ENCODE measurements at regions not wholly inside any gene's neighbourhood (a gene's known extent, or its start where the extent isn't known, plus 50 kb on each side); places are given as distances from the start of the nearest gene placed in this dataset.
"Not testable (repeated sequence)": the region's sequence is repeated elsewhere in the genome, so short reads cannot be mapped to it uniquely, and the experiment has no call there.

- not testable (repeated sequence) for TF ChIP-seq CTCF, POLR2AphosphoS5, POLR2A (IDR thresholded peaks at IDR 0.05)
Observed at GRCh38 chr10:45914740-45915139, 57.5 kb upstream of the TIMM23 start.

Measured in prostate gland (tissue), 2 donors.